ENCODE measurements at regions not wholly inside any gene's neighbourhood (a gene's known extent, or its start where the extent isn't known, plus 50 kb on each side); places are given as distances from the start of the nearest gene placed in this dataset.

DNA sequence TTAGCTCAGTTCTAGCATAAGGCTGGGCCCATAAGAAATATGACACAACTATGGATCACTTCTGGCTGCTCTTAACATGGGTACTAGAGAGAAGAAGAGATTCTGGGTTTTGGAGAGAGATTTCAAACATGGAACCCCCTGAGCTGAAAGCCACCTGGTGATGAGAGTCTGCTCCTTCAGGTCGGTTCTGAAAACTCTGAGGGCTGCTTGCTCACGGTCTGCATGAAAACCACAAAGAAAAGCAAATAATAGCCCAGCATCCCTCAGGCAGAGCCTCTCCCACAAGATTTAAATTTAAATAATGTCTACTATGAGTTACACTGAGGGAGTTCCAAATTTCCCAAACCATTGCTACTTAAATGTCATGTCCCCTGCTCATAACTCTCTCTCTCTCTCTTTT lies 301.5 kb downstream of the BMP7 start:
- 0 to 77% (median 21%) methylated on average over 1 to 2 of the region's 2 CpGs; no CpG with 5 or more reads in 4 of the 10 experiments for WGBS, 10 experiments

DNA sequence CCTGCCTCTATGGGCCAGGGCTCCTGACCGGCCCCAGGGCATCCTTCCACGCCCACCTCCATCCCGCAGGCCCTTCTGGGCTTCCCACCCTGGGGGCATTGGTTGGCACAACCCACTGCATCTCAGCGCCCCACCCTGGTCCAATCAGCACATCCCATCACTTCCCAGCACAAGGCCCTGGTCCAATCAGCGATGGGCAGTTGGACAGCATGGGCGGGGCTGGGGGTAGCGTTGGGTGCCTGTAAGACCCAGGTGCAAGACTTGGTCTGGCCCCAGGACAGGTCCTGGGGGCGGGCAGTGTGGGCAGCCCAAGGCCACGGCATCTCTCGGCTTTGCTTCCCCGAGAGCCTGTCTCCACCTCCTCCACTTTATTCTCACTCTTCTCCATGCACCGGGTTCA lies 298.5 kb downstream of the BMP7 start:
- in situ Hi-C loops (cut with MboI; ENCODE audit: low pct_unique_long_range_greater_than_20kb in 2 of 9, low sequenced_read_pairs in 9 of 9, unreplicated experiment in 9 of 9), result loop anchor here in 1 of 9 experiments (25.0 kb wide), 1 partner anchor 406 kb away; no protein-coding TSS in a partner anchor
- Histone ChIP-seq H3K4me3 (no peak overlapping the region), H3K4me1 (replicated peaks in 1 of 2) (peaks cover 3 to 9% of the 10 kb centered on the region in 2 donors), H3K27ac (no peak overlapping the region)
- ATAC-seq (replicated peaks in 6 of 8), result peak in 3 of 8 experiments; percentile 16 to 41 (median 31)
- WGBS, 10 experiments, result 16 to 60% (median 51%) methylated on average over 2 to 7 of the region's 12 CpGs; no CpG with 5 or more reads in 6 of the 10 experiments

More for the DNA sequence above, 301.5 kb downstream of the BMP7 start:
- Histone ChIP-seq H3K4me1 (replicated peaks in 1 of 2) (peaks cover 3 to 9% of the 10 kb centered on the region in 2 donors), H3K4me3 (no peak overlapping the region), H3K27ac (no peak overlapping the region)
- in situ Hi-C loops (cut with MboI; ENCODE audit: low pct_unique_long_range_greater_than_20kb in 2 of 9, low sequenced_read_pairs in 9 of 9, unreplicated experiment in 9 of 9), result loop anchor here in 1 of 9 experiments (25.0 kb wide), 1 partner anchor 403 kb away; no protein-coding TSS in a partner anchor
- peak in 3 of 8 experiments; percentile 40 to 80 (median 66) for ATAC-seq (replicated peaks in 6 of 8)

DNA sequence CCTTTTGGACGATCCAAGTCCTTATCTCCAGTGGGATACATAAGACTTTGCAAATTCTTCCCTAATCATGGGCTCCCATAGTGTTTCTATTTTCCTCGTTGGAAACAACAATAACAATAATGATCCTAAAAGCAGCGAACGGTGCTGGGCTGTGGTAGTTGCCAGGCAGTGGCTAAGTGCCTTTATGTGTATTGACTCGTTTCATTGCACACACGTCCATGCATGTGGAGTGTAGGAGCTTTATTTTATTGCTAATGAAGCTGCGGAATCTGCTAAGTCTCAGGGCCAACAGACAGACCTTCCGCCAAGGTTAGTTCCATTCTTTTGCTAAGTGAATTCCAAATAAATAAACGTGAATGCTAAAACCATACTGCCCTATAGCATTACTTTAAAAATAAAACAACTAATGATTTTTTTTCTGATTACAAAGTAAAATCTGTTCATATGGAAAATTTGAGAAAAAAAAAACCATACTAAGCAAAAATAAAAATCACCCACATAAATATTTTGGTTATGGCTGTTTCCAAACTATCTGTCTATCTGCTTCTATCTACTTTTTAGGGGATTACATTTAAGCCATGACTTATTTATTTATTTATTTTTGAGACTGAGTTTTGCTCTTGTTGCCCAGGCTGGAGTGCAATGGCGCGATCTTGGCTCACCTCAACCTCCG lies 297.9 kb downstream of the BMP7 start:
- H3K27ac ChIP-seq, result no peak overlapping the region
- in situ Hi-C loops (cut with MboI; ENCODE audit: low pct_unique_long_range_greater_than_20kb in 2 of 9, low sequenced_read_pairs in 9 of 9, unreplicated experiment in 9 of 9), result loop anchor here in 1 of 9 experiments (25.0 kb wide), 1 partner anchor 406 kb away; no protein-coding TSS in a partner anchor
- H3K4me1 ChIP-seq (replicated peaks in 1 of 2), result peaks cover 3 to 9% of the 10 kb centered on the region in 2 donors
- WGBS, 10 experiments, result 14 to 94% (median 57%) methylated on average over 2 to 12 of the region's 12 CpGs
- ATAC-seq (replicated peaks in 6 of 8), result peak in 4 of 8 experiments; percentile 62 to 79 (median 71)
- no peak overlapping the region for H3K4me3 ChIP-seq

DNA sequence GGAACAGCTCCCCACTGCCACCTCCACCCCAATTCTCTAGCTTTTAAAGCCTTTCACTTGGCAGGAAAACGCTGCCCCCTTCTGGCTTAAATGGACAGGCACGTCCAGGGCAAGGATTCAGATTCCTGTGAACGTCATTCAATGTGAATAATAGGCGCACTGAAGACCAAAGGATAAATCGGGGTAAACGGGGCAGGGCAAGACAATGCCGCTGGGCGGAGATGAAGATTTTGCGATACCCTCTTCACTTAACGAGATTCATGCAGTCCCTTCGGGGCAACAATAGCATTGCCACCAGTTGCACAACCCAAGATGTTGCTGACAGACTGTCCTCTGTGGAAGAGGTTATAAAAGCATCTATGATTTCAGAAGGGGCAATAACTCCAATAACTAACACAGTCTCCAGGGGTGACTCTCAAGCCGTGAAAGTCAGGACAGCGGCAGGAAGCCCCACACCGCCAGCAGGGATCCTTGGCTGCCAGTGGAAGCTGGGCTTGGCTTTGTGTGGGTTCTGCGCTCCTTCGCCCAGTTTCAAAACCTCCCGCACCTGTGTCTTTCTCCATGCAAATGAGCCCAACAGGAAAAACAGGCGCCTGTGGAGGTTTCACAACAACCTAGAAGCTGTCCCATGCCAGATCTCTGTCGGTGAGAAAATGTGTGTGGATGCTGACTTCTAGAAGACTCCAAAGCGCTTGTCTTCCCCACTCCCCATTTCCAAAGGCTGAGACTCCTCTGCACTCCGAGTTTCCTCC lies 291.8 kb downstream of the BMP7 start:
- no peaks in the 10 kb centered on the region for H3K4me1 ChIP-seq (replicated peaks in 1 of 2)
- ATAC-seq (replicated peaks in 6 of 8), result peak; percentile 39 to 96 (median 62)
- in situ Hi-C loops (cut with MboI; ENCODE audit: low pct_unique_long_range_greater_than_20kb in 2 of 9, low sequenced_read_pairs in 9 of 9, unreplicated experiment in 9 of 9), result loop anchor here in 2 of 9 experiments (25.0 kb wide), 1 partner anchor 412 kb away; no protein-coding TSS in a partner anchor
- WGBS, 10 experiments, result 0 to 45% (median 25%) methylated on average over 2 to 11 of the region's 21 CpGs; no CpG with 5 or more reads in 1 of the 10 experiments
- H3K27ac ChIP-seq, result no peak overlapping the region
- H3K4me3 ChIP-seq, result no peak overlapping the region

DNA sequence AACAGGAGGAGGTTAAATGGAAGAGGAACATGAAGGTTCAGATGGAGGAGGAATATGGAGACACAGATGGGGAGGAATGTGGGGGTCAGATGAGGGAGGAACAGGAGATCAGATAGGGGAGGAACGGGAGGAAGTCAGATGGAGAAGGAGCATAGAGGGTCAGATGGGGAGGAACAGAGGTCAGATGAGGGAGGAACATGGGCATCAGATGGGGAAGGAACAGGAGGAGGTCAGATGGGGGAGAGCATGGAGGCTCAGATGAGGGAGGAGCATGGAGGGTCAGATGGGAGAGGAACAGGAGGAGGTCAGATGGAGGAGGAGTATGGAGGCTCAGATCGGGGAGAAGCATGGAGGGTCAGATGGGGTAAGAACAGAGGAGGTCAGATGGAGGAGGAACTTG lies 290.6 kb downstream of the BMP7 start:
- WGBS, 10 experiments, result 67 to 100% (median 94%) methylated on average over 1 of the region's 2 CpGs; no CpG with 5 or more reads in 2 of the 10 experiments
- in situ Hi-C loops (cut with MboI; ENCODE audit: low pct_unique_long_range_greater_than_20kb in 2 of 9, low sequenced_read_pairs in 9 of 9, unreplicated experiment in 9 of 9), result loop anchor here in 1 of 9 experiments (25.0 kb wide), 1 partner anchor 414 kb away; no protein-coding TSS in a partner anchor
- Histone ChIP-seq H3K27ac (no peak overlapping the region), H3K4me1 (replicated peaks in 1 of 2) (no peaks in the 10 kb centered on the region), H3K4me3 (no peak overlapping the region)
- ATAC-seq (replicated peaks in 6 of 8), result no peak

DNA sequence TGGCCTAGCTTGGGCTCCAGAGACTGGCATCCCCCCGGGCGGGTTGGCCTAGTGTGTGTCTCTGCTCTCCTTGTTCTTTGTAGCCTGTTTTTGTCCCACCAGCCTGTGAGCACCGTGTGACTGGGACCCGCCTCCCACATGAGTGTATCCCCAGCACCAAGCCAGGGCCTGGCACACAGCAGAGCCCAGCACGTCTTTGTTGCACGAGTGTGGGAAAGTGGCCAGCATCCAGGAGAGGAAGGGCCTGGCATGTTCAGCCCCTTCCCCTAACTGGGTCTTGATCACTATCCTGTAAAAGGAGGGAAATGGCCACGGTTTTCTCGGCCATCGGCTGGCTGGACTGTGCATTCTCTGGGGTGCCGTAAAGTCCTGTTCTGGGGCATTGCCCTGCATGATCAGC lies 290.1 kb downstream of the BMP7 start:
- no peak for ATAC-seq (replicated peaks in 6 of 8)
- Histone ChIP-seq H3K27ac (no peak overlapping the region), H3K4me1 (replicated peaks in 1 of 2) (no peaks in the 10 kb centered on the region), H3K4me3 (no peak overlapping the region)
- 80 to 85% methylated on average over 1 to 5 of the region's 10 CpGs; no CpG with 5 or more reads in 8 of the 10 experiments for WGBS, 10 experiments
- in situ Hi-C loops (cut with MboI; ENCODE audit: low pct_unique_long_range_greater_than_20kb in 2 of 9, low sequenced_read_pairs in 9 of 9, unreplicated experiment in 9 of 9), result loop anchor here in 1 of 9 experiments (25.0 kb wide), 1 partner anchor 414 kb away; no protein-coding TSS in a partner anchor

DNA sequence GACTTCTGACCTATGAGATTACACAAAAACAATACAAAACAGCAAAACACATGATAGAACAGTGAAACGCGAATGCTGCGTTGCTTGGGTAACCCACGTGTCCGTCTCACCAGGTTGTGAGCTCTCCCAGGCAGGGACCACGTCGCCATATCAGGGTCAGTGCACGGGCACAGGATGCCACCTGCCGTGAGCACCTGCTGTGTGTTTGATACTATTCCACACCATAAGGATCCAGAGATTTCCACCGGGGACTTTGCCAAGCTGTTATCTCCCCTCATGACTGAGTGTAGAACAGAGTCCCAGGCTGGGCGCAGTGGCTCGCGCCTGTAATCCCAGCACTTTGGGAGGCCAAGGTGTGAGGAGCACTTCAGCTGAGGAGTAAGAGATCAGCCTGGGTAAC lies 288.0 kb downstream of the BMP7 start:
- H3K27ac ChIP-seq, result no peak overlapping the region
- no peak for ATAC-seq (replicated peaks in 6 of 8)
- 40 to 93% (median 83%) methylated on average over 1 to 9 of the region's 13 CpGs; no CpG with 5 or more reads in 4 of the 10 experiments for WGBS, 10 experiments
- H3K4me1 ChIP-seq (replicated peaks in 1 of 2), result no peaks in the 10 kb centered on the region
- H3K4me3 ChIP-seq, result no peak overlapping the region
- in situ Hi-C loops (cut with MboI; ENCODE audit: low pct_unique_long_range_greater_than_20kb in 2 of 9, low sequenced_read_pairs in 9 of 9, unreplicated experiment in 9 of 9), result loop anchor here in 1 of 9 experiments (25.0 kb wide), 1 partner anchor 416 kb away; no protein-coding TSS in a partner anchor

DNA sequence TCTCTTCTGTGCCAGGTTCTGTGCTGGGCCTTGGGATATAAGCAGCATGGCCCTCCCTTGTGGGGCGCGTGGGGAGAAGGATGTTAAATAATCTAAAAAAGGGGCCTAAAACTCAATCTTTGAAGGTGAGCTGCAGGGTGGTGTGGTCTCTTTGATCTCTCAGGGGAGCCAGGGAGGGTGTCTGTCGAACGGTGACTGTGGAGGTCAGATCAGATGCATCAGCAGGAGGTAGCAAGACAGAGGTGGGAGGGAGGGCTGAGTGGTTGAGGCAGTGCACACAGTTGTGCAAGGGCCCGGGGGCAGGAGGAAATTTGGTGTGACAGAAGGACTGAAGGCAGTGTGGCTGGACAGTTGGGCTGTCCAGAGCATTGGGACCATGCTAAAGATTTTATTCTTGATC lies 287.3 kb downstream of the BMP7 start:
- H3K4me1 ChIP-seq (replicated peaks in 1 of 2), result no peaks in the 10 kb centered on the region
- in situ Hi-C loops (cut with MboI; ENCODE audit: low pct_unique_long_range_greater_than_20kb in 2 of 9, low sequenced_read_pairs in 9 of 9, unreplicated experiment in 9 of 9), result loop anchor here in 1 of 9 experiments (25.0 kb wide), 1 partner anchor 417 kb away; no protein-coding TSS in a partner anchor
- H3K27ac ChIP-seq, result no peak overlapping the region
- WGBS, 10 experiments, result 17 to 100% (median 79%) methylated on average over 1 to 4 of the region's 5 CpGs; no CpG with 5 or more reads in 4 of the 10 experiments
- no peak for ATAC-seq (replicated peaks in 6 of 8)
- no peak overlapping the region for H3K4me3 ChIP-seq

DNA sequence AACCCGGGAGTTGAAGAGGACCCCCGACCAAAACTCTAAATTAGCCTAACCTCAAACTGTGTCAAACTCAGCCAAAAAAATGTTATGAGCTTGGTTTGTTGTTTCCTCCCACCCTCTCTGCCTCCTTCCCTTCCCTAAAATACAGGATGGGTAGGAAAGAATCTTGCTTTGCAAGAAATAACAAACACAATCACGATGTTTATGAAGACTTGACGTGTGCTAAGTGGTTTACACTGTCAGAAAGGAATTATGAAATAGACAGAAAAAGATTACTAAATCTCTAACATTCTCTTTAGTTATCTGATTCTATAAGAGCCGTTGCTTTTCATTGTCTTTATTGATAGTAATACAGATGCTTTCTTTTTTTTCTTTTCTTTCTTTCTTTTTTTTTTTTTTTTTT lies 285.1 kb downstream of the BMP7 start:
- in situ Hi-C loops (cut with MboI; ENCODE audit: low pct_unique_long_range_greater_than_20kb in 2 of 9, low sequenced_read_pairs in 9 of 9, unreplicated experiment in 9 of 9), result loop anchor here in 1 of 9 experiments (25.0 kb wide), 1 partner anchor 419 kb away; no protein-coding TSS in a partner anchor
- Histone ChIP-seq H3K4me1 (replicated peaks in 1 of 2) (no peaks in the 10 kb centered on the region), H3K4me3 (no peak overlapping the region), H3K27ac (no peak overlapping the region)
- WGBS, 10 experiments, result 0 to 84% (median 76%) methylated on average over 2 to 5 of the region's 5 CpGs; no CpG with 5 or more reads in 1 of the 10 experiments
- ATAC-seq (replicated peaks in 6 of 8), result no peak

DNA sequence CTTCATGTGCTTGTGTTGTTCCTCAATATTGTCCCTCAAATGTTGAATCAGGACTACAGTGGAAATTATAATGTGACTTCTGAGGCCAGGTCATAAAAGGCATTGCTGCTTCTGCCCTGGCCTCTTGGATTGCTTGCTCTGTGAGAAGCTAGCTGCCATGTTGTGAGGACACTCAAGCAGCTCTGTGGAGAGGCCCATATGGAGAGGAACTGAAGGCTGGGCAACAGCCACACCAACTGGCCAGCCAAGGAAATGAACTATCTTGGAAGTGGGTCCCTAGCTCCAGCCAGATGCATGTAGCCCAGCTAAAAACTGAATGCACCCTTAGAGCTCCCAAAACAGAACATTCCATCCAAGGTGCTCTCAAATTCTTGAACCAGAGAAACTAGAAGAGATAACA lies 282.6 kb downstream of the BMP7 start:
- H3K4me3 ChIP-seq, result no peak overlapping the region
- in situ Hi-C loops (cut with MboI; ENCODE audit: low pct_unique_long_range_greater_than_20kb in 2 of 9, low sequenced_read_pairs in 9 of 9, unreplicated experiment in 9 of 9), result loop anchor here in 1 of 9 experiments (25.0 kb wide), 1 partner anchor 422 kb away; no protein-coding TSS in a partner anchor

DNA sequence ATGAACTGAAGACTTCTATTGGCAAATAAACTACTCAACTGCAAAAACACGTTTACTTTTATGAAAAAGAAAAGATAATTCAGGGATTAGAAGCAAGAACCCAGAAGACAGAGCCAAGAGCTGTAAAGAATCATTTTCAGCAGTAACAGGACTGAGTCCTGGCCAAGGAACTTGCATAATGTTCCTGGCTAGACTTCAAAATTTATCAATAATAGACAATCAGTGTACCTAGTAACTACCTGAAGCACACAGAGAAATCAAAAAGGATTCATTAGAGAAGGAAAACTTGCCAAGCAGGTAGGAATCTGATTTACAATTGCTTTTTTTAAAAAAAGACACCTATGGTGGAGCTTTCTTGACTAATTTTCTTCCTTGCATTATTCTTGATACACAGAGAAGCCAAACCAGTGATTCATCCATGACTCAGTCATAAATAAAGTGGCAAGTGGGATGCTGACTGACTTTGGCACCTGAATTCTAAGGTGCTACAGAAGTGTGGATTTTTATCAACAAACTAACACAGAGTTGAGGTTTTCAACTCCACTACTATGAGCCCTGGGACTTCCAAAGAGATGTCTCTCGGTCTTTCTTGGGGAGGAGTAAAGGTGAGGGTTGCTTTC lies 281.3 kb downstream of the BMP7 start:
- H3K4me1 ChIP-seq (replicated peaks in 1 of 2), result no peaks in the 10 kb centered on the region
- in situ Hi-C loops (cut with MboI; ENCODE audit: low pct_unique_long_range_greater_than_20kb in 2 of 9, low sequenced_read_pairs in 9 of 9, unreplicated experiment in 9 of 9), result loop anchor here in 1 of 9 experiments (25.0 kb wide), 1 partner anchor 423 kb away; no protein-coding TSS in a partner anchor
- H3K4me3 ChIP-seq, result no peak overlapping the region
- 0 to 57% (median 36%) methylated on average over 1 to 2 of the region's 2 CpGs; no CpG with 5 or more reads in 1 of the 10 experiments for WGBS, 10 experiments
- no peak for ATAC-seq (replicated peaks in 6 of 8)
- no peak overlapping the region for H3K27ac ChIP-seq

More for the DNA sequence above, 282.6 kb downstream of the BMP7 start:
- Histone ChIP-seq H3K27ac (no peak overlapping the region), H3K4me1 (replicated peaks in 1 of 2) (no peaks in the 10 kb centered on the region)
- no peak for ATAC-seq (replicated peaks in 6 of 8)

DNA sequence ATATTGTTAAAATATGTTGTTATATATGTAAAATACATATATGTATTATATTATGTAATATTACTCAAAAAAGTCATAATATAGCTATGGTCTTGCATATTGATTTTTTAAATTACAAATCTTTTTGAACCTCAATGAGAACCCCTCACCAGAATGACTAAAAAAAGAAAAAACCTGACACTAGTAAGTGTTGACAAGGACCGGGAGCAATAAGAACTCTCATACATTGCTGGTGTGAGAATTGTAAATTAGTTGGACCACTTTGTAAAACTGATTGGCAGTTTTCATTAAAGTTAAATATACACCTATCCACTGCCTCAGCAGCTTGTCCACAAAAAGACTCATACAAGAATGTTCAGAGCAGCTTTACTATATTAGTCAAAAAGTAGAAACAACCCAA lies 280.0 kb downstream of the BMP7 start:
- WGBS, 10 experiments, result 38 to 100% (median 83%) methylated on average over 1 of the region's 1 CpG; no CpG with 5 or more reads in 3 of the 10 experiments
- H3K4me3 ChIP-seq, result no peak overlapping the region
- ATAC-seq (replicated peaks in 6 of 8), result no peak
- no peaks in the 10 kb centered on the region for H3K4me1 ChIP-seq (replicated peaks in 1 of 2)
- no peak overlapping the region for H3K27ac ChIP-seq
- in situ Hi-C loops (cut with MboI; ENCODE audit: low pct_unique_long_range_greater_than_20kb in 2 of 9, low sequenced_read_pairs in 9 of 9, unreplicated experiment in 9 of 9), result loop anchor here in 1 of 9 experiments (25.0 kb wide), 1 partner anchor 424 kb away; no protein-coding TSS in a partner anchor
